Thymus (tissue), 11 donors: ENCODE measurements at regions not wholly inside any gene's neighbourhood (a gene's known extent, or its start where the extent isn't known, plus 50 kb on each side); places are given as distances from the start of the nearest gene placed in this dataset.

Experiments
- DNase-seq, 9 donors: peaks; one replicate each; pipeline ENCODE4 v3.0.0-alpha.2; 2013; ENCODE audit warnings: low spot score in 9 of 9, low read depth in 6 of 9, missing footprints in 1 of 9
- H3K27ac ChIP-seq, 2 donors: one replicate each; pipeline ENCODE4 v1.5.1; 2013; ENCODE audit warnings: control low read depth in 1 of 2, low read depth in 1 of 2, low read length in 1 of 2, mild to moderate bottlenecking in 1 of 2, moderate library complexity in 1 of 2
- H3K27me3 ChIP-seq, 2 donors: one replicate each; pipeline ENCODE4 v1.5.1; 2013; ENCODE audit warnings: low read length in 1 of 2; ENCODE audit not compliant: control insufficient read depth in 2 of 2, insufficient read depth in 1 of 2
- H3K36me3 ChIP-seq, 2 donors: one replicate each; pipeline ENCODE4 v1.5.1; 2013; ENCODE audit warnings: low read length in 1 of 2, mild to moderate bottlenecking in 1 of 2, moderate library complexity in 1 of 2; ENCODE audit not compliant: control insufficient read depth in 2 of 2, insufficient read depth in 2 of 2
- H3K4me1 ChIP-seq, 2 donors: one replicate each; pipeline ENCODE4 v1.5.1; 2013; ENCODE audit warnings: low read length in 2 of 2; ENCODE audit not compliant: control insufficient read depth in 2 of 2, insufficient read depth in 2 of 2
- H3K4me3 ChIP-seq, 2 donors: one replicate each; pipeline ENCODE4 v1.5.1; 2013; ENCODE audit warnings: low read length in 2 of 2, control low read depth in 1 of 2, mild to moderate bottlenecking in 1 of 2
- H3K9me3 ChIP-seq, 2 donors: one replicate each; pipeline ENCODE4 v1.5.1; 2013; ENCODE audit warnings: low read length in 1 of 2, mild to moderate bottlenecking in 1 of 2; ENCODE audit not compliant: control insufficient read depth in 2 of 2, insufficient read depth in 1 of 2
- WGBS: extraction: QIAGEN DNeasy Blood & Tissue Kit; methylation state at CpG from one replicate; pipeline ENCODE4 v1.1.7; 2013; 5-methylcytosine and 5-hydroxymethylcytosine counted together
- donor health status: healthy.

DNA sequence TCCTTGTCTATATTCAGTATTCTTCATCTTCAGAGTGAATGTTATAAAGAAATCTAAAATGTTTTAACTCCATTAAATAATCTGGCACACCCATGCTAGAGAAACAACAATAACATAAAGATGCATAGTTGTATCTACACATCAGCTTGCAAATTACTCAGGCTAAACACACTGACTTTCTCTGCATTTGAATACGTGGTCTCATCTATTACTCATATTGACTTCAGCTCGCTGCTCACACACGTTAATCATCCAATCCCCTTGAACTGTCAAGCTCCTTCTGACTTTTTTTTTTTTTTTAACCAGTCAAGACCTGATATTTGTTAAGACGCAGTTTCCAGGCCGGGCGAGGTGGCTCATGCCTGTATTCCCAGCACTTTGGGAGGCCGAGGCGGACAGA, 1137.3 kb upstream of the CADM2 start:
- no peaks in the 10 kb centered on the region for H3K9me3 ChIP-seq
- WGBS = 90% methylated on average over 8 of the region's 8 CpGs
- H3K4me1 ChIP-seq = no peaks in the 10 kb centered on the region
- no peak overlapping the region for H3K27ac ChIP-seq
- no peak for DNase-seq
- H3K27me3 ChIP-seq = no peaks in the 10 kb centered on the region
- H3K4me3 ChIP-seq = no peak overlapping the region
- no peaks in the 10 kb centered on the region for H3K36me3 ChIP-seq

GRCh38 chr3:83823095-83823494, 1135.7 kb upstream of the CADM2 start:
- no peak overlapping the region for H3K27ac ChIP-seq
- H3K36me3 ChIP-seq = no peaks in the 10 kb centered on the region
- no peak for DNase-seq
- H3K4me1 ChIP-seq = no peaks in the 10 kb centered on the region
- H3K9me3 ChIP-seq = no peaks in the 10 kb centered on the region
- H3K4me3 ChIP-seq = no peak overlapping the region
- 68% methylated on average over 1 of the region's 1 CpG for WGBS
- no peaks in the 10 kb centered on the region for H3K27me3 ChIP-seq

GRCh38 chr3:83835040-83835439, 1123.7 kb upstream of the CADM2 start:
- H3K27ac ChIP-seq = no peak overlapping the region
- no peaks in the 10 kb centered on the region for H3K36me3 ChIP-seq
- WGBS = 92% methylated on average over 4 of the region's 4 CpGs
- H3K27me3 ChIP-seq = no peaks in the 10 kb centered on the region
- no peaks in the 10 kb centered on the region for H3K4me1 ChIP-seq
- H3K9me3 ChIP-seq = peaks cover 0 to 13% of the 10 kb centered on the region in 2 donors
- H3K4me3 ChIP-seq = no peak overlapping the region
- DNase-seq = no peak

DNA sequence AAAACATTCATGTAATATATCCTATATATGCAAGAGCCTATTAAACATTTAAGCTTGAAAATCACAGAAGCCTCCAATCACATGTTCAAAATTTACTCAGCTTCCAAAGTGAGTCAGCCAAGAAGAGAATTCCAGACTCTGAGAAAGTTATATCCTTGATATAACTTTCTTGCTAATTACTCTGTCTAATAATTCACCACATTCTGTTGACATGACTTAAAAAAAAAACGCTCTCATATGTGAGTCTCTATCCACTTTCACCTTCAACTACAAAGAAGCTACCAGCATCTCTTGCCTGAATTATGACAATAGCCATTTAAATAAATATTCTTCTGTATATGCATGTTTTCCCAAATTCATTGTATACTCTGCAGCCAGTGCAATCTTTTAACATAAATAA, 1116.3 kb upstream of the CADM2 start:
- Histone ChIP-seq H3K27ac (no peak overlapping the region), H3K36me3 (no peaks in the 10 kb centered on the region), H3K9me3 (peaks cover 0 to 10% of the 10 kb centered on the region in 2 donors), H3K27me3 (no peaks in the 10 kb centered on the region), H3K4me3 (no peak overlapping the region), H3K4me1 (no peaks in the 10 kb centered on the region)
- DNase-seq = no peak
- 77% methylated on average over 1 of the region's 1 CpG for WGBS

GRCh38 chr3:83843716-83844115, 1115.1 kb upstream of the CADM2 start:
- WGBS = 94% methylated on average over 2 of the region's 2 CpGs
- Histone ChIP-seq H3K27me3 (no peaks in the 10 kb centered on the region), H3K36me3 (no peaks in the 10 kb centered on the region), H3K27ac (no peak overlapping the region), H3K4me1 (no peaks in the 10 kb centered on the region), H3K9me3 (peaks cover 0 to 6% of the 10 kb centered on the region in 2 donors), H3K4me3 (no peak overlapping the region)
- no peak for DNase-seq

DNA sequence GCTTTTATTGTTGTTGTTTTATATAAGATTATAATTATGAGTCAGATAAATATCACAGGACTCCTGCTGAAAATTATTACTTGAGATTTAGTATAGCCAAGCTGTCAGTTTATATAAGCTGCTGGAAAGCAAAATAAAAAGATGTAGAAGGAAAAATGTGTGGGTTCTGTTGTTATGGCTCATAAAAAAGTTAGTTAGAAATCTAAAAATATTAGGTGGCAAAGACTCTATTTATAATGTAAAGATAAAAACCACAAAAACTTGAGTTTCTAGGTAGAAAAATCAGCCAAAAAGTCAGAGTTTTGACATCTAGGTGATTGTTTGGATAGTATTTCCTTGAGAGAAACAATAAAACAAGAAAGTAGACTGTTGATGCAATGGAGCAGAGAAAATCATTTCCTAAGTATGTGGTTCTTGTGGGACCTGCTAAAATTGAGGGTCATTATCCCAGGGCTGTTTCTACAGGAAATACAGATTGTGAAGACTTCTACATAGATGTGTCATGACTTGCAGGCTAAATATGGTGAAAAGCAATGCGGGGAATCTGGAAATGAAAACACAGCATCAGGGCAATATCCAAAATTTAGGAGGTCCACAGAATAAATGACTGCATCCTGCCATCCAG, 1109.6 kb upstream of the CADM2 start:
- WGBS = 98% methylated on average over 1 of the region's 1 CpG
- no peak for DNase-seq

GRCh38 chr3:83863380-83863779, 1095.4 kb upstream of the CADM2 start:
- no peak overlapping the region for H3K27ac ChIP-seq
- no peaks in the 10 kb centered on the region for H3K27me3 ChIP-seq
- H3K4me1 ChIP-seq = no peaks in the 10 kb centered on the region
- H3K9me3 ChIP-seq = peaks cover 0 to 6% of the 10 kb centered on the region in 2 donors
- 83% methylated on average over 2 of the region's 2 CpGs for WGBS
- DNase-seq = no peak
- H3K36me3 ChIP-seq = no peaks in the 10 kb centered on the region
- H3K4me3 ChIP-seq = no peak overlapping the region

More for the DNA sequence above, 1109.6 kb upstream of the CADM2 start:
- Histone ChIP-seq H3K27me3 (no peaks in the 10 kb centered on the region), H3K36me3 (no peaks in the 10 kb centered on the region), H3K27ac (no peak overlapping the region), H3K4me3 (no peak overlapping the region), H3K9me3 (no peaks in the 10 kb centered on the region), H3K4me1 (no peaks in the 10 kb centered on the region)

DNA sequence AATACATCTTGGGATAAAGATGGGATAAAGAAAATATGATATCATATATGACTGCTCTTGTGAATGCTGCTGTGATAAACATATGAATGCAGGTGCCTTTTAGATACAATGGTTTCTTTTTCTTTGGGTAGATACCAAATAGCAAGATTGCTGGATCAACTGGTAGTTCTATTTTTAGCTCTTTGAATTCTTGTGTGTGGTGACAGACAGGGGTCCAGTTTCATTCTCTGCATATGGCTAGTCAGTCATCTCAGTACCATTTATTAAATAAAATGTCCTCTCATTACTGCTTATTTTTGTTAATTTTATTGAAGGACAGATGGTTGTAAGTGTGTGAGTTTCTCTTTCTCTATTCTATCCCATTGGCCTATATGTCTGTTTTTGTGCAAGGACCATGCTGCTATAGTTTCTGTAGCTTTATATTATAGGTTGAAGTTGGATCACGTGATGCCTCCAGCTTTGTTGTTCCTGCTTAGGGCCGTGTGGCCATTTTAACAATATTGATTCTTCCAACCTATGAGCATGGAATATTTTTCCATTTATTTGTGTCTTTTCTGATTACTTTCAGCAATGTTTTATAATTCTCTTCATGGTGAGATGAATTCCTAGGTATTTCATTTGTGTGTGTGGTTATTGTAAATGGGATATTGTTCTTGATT, 1089.8 kb upstream of the CADM2 start:
- no peak for DNase-seq
- WGBS = 89% methylated on average over 2 of the region's 2 CpGs
- H3K27ac ChIP-seq = no peak overlapping the region

GRCh38 chr3:83873550-83873949, 1085.2 kb upstream of the CADM2 start:
- H3K27ac ChIP-seq = no peak overlapping the region
- no peaks in the 10 kb centered on the region for H3K27me3 ChIP-seq
- 90% methylated on average over 2 of the region's 2 CpGs for WGBS
- H3K9me3 ChIP-seq = no peaks in the 10 kb centered on the region
- no peaks in the 10 kb centered on the region for H3K36me3 ChIP-seq
- no peak for DNase-seq
- no peak overlapping the region for H3K4me3 ChIP-seq
- no peaks in the 10 kb centered on the region for H3K4me1 ChIP-seq

More for the DNA sequence above, 1089.8 kb upstream of the CADM2 start:
- Histone ChIP-seq H3K36me3 (no peaks in the 10 kb centered on the region), H3K4me3 (no peak overlapping the region), H3K9me3 (no peaks in the 10 kb centered on the region), H3K4me1 (no peaks in the 10 kb centered on the region), H3K27me3 (no peaks in the 10 kb centered on the region)
